Right cardiac atrium (tissue), 5 donors: ENCODE measurements at regions not wholly inside any gene's neighbourhood (a gene's known extent, or its start where the extent isn't known, plus 50 kb on each side); places are given as distances from the start of the nearest gene placed in this dataset.
"Not testable (repeated sequence)": the region's sequence is repeated elsewhere in the genome, so short reads cannot be mapped to it uniquely, and the experiment has no call there.

Experiments used
- ATAC-seq, 2 donors: fragments of 200-7000 bp; cut with Tn5 transposase; one replicate each; pipeline versions ENCODE4 v1.8.0 to v1.9.1; 2020; ENCODE audit warnings: moderate library complexity in 2 of 2, mild to moderate bottlenecking in 1 of 2
- DNase-seq, 3 donors: peaks; one replicate each; pipeline ENCODE4 v3.0.0-alpha.2; 2020
- H3K27ac ChIP-seq: one replicate; pipeline ENCODE4 v1.5.1; 2013; ENCODE audit warnings: mild to moderate bottlenecking, low read length, control low read depth, moderate library complexity
- H3K27me3 ChIP-seq: one replicate; pipeline ENCODE4 v1.6.1; 2013; ENCODE audit not compliant: control insufficient read depth, insufficient read depth
- H3K4me1 ChIP-seq: one replicate; pipeline ENCODE4 v1.6.1; 2013; ENCODE audit warnings: low read length; ENCODE audit not compliant: control insufficient read depth, insufficient read depth
- H3K4me3 ChIP-seq: one replicate; pipeline ENCODE4 v1.5.1; 2013; ENCODE audit warnings: low read length, control low read depth
- H3K9me3 ChIP-seq: one replicate; pipeline ENCODE4 v1.6.1; 2013; ENCODE audit warnings: low read length; ENCODE audit not compliant: control insufficient read depth
- WGBS: extraction: QIAGEN DNeasy Blood & Tissue Kit; methylation state at CpG from one replicate; pipeline ENCODE4 v1.1.7; 2013; 5-methylcytosine and 5-hydroxymethylcytosine counted together
- intact Hi-C, 4 donors: fragments of 100-400 bp; cut with DNase I; formaldehyde crosslinking; loops; one replicate each; pipeline versions ENCODE4 v1.11.0 to v1.14.0; 2022 to 2023
- donor health status: healthy with polysubstance abuse.
- donor health status: DM: no; HTN: yes; CAD: no.
- donor health status: DM: no; HTN: no; CAD: no.
- donor health status: DM: no; HTN: yes; CAD: no; lungs with severe emphysema.
- donor health status: DM: yes; HTN: yes; CAD: no.

DNA sequence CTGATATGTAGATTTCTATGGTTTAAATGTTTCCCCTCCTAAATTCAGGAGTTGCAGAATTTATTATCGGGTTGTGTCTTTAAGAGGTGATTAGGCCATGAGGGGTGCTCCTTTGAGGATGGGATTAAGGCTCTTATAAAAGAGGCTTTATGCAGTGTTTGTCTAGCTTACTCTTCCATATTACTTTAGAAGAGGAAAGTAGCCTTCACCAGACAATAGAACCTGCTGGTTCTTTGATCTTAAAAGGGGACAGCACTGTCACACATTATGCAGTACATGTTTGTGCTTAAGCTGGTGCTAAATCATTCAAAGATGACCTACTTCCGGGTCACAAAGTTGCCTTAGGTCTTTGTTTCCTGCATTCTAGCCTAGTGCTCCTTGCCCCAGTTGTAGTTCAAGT, 81.0 kb downstream of the CPXCR1 start:
- H3K4me1 ChIP-seq: no peaks in the 10 kb centered on the region
- 60% methylated on average over 2 of the region's 2 CpGs for WGBS
- intact Hi-C loops: no loop called here
- no peak overlapping the region for H3K27ac ChIP-seq
- H3K27me3 ChIP-seq: no peaks in the 10 kb centered on the region
- no peak for ATAC-seq
- H3K4me3 ChIP-seq: no peak overlapping the region
- no peaks in the 10 kb centered on the region for H3K9me3 ChIP-seq
- no peak for DNase-seq

DNA sequence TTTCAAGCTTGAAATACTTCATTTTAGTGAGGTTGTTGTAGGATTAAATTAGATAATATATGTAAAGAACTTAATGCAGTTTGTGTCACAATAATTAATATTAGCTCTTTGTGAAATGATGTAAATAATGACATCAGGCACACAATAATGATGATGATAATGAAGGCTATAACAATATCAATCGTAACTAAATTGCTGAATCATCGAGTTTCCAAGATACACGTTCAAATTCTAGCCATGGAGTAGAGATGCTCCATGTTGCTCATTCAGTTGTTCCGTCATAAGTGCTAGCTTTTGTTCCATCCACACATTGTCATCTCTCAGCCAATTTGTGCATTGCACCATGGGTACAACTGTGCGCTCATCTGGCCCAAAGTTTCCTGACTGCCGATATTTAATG, 83.1 kb downstream of the CPXCR1 start:
- no peaks in the 10 kb centered on the region for H3K27me3 ChIP-seq
- H3K4me3 ChIP-seq: no peak overlapping the region
- intact Hi-C loops: no loop called here
- H3K27ac ChIP-seq: no peak overlapping the region
- no peak for ATAC-seq
- 87% methylated on average over 6 of the region's 6 CpGs for WGBS
- H3K4me1 ChIP-seq: no peaks in the 10 kb centered on the region
- no peaks in the 10 kb centered on the region for H3K9me3 ChIP-seq
- DNase-seq: no peak

- H3K27me3 ChIP-seq, intact Hi-C loops, H3K27ac ChIP-seq, H3K4me3 ChIP-seq, H3K4me1 ChIP-seq, DNase-seq, H3K9me3 ChIP-seq, ATAC-seq: not testable (repeated sequence)
- WGBS: 79% methylated on average over 6 of the region's 6 CpGs
These were observed 90.7 kb downstream of the CPXCR1 start for GRCh38 chrX:88837721-88838120.

DNA sequence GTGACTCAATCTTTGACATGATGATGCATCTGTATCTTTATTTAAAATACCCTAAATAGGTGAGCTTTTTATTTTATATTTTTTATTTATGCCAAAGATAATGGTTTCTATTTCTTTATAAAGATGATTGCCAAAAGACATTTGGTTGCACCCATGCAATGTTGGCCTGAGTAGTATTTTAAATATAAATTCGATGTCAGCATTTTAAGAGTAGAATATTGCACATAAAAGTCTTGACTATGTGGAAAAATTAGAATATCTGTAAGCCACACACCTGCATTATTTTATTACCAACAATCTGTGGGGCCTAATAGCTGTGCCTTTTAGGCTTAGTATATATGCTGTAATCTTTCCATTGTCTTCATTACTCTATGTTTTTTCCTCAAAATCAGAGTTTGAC, 91.4 kb downstream of the CPXCR1 start:
- peaks cover 1% of the 10 kb centered on the region for H3K9me3 ChIP-seq

DNA sequence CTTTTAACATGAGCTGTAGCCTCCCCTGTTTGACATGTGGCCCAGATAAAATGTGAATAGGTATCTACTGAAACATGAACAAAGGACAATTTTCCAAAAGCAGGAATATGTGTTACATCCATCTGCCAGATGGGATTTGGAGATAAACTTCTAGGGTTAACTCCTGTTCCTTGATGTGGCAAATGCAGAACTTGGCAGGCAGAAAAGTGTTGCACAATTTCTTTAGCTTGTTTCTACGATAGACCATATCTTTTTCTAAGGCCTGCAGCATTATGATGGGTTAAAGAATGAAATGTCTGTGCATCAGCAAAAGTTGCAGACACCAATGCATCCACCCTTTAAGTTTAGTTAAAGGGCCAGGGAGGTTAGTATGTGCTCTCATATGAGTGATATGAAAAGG, 96.8 kb downstream of the CPXCR1 start:
- H3K9me3 ChIP-seq, H3K4me1 ChIP-seq, H3K4me3 ChIP-seq, DNase-seq, intact Hi-C loops, ATAC-seq, H3K27me3 ChIP-seq, H3K27ac ChIP-seq: not testable (repeated sequence)
- 33% methylated on average over 1 of the region's 1 CpG for WGBS

More for the DNA sequence above, 91.4 kb downstream of the CPXCR1 start:
- H3K4me1 ChIP-seq: no peaks in the 10 kb centered on the region
- intact Hi-C loops: no loop called here
- no peak overlapping the region for H3K4me3 ChIP-seq
- H3K27ac ChIP-seq: no peak overlapping the region
- no peak for ATAC-seq
- H3K27me3 ChIP-seq: no peaks in the 10 kb centered on the region
- DNase-seq: no peak
- 71% methylated on average over 1 of the region's 1 CpG for WGBS

DNA sequence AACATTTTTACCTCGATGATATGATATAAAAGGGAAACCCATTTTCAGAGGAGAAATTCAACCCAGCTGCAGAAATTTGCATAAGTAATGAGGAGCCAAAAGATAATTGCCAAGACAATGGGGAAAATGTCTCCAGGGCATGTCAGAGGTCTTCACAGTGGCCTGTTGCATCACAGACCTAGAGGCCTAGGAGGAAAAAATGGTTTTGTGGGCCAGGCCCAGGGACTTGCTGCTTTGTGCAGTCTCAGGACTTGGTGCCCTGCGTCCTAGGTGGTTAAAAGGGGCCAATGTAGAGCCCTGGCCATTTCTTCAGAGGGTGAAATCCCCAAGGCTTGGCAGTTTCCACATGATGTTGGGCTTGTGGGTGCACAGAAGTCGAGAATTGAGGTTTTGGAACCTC, 106.9 kb downstream of the CPXCR1 start:
- ATAC-seq: no peak

GRCh38 chrX:88863726-88864125, 116.7 kb downstream of the CPXCR1 start:
- intact Hi-C loops: no loop called here
- no peaks in the 10 kb centered on the region for H3K4me1 ChIP-seq
- no peak overlapping the region for H3K27ac ChIP-seq
- DNase-seq: peak in 2 of 3 donors; percentile 8 to 59
- WGBS: 93% methylated on average over 29 of the region's 29 CpGs
- no peak for ATAC-seq
- H3K4me3 ChIP-seq: no peak overlapping the region
- no peaks in the 10 kb centered on the region for H3K27me3 ChIP-seq
- H3K9me3 ChIP-seq: no peaks in the 10 kb centered on the region

More for the DNA sequence above, 106.9 kb downstream of the CPXCR1 start:
- Histone ChIP-seq H3K27me3 (no peaks in the 10 kb centered on the region), H3K27ac (no peak overlapping the region), H3K4me1 (no peaks in the 10 kb centered on the region), H3K9me3 (no peaks in the 10 kb centered on the region), H3K4me3 (no peak overlapping the region)
- no peak for DNase-seq
- intact Hi-C loops: no loop called here
- WGBS: 40% methylated on average over 3 of the region's 3 CpGs

DNA sequence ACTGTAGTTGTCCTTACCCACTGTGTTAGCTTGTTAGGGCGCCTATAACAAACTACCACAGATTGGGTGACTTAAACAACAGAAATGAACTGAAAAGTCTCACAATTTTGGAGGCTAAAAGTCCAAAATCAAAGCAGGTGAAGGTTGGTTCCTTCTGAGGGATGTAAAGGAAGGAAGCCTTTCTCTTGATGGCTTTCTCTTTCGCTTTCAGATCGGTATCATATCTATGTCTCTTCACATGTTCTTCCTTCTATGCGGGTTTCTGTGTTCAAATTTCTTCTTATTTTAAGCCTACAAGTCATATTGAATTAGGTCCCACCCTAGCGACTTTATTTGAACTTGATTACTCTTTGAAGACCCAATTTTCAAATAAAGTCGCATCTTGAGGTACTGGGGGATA, 118.6 kb downstream of the CPXCR1 start:
- H3K4me3 ChIP-seq: no peak overlapping the region
- ATAC-seq: no peak
- 79% methylated on average over 6 of the region's 6 CpGs for WGBS
- intact Hi-C loops: no loop called here
- H3K9me3 ChIP-seq: no peaks in the 10 kb centered on the region
- no peak overlapping the region for H3K27ac ChIP-seq
- H3K4me1 ChIP-seq: no peaks in the 10 kb centered on the region
- H3K27me3 ChIP-seq: no peaks in the 10 kb centered on the region
- no peak for DNase-seq

DNA sequence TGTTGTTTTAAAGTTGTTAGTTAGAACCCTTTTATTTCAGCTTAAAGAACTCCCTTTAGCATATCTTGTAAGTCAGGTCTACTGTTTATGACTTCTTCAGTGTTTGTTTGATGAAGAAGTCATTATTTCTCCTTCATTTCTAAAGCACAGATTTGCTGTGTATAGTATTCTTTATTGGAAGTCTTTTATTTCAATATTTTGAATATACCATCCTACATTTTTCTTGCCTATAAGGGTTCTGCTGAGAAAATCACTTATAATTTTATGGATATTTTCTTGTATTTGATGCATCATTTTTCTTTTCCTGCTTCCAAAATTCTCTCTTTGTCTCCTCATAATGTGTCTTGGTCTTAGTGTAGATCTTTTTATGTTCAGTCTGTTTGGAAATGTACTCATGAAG, 134.5 kb downstream of the CPXCR1 start:
- H3K4me1 ChIP-seq: no peaks in the 10 kb centered on the region
- H3K9me3 ChIP-seq: no peaks in the 10 kb centered on the region
- no peaks in the 10 kb centered on the region for H3K27me3 ChIP-seq
- ATAC-seq: no peak
- H3K27ac ChIP-seq: no peak overlapping the region
- no peak overlapping the region for H3K4me3 ChIP-seq
- DNase-seq: no peak
- intact Hi-C loops: no loop called here

- Histone ChIP-seq H3K9me3 (no peaks in the 10 kb centered on the region), H3K4me1 (no peaks in the 10 kb centered on the region), H3K27me3 (no peaks in the 10 kb centered on the region), H3K27ac (no peak overlapping the region), H3K4me3 (no peak overlapping the region)
- WGBS: 28% methylated on average over 3 of the region's 3 CpGs
- intact Hi-C loops: no loop called here
- DNase-seq: no peak
- no peak for ATAC-seq
These were observed 136.2 kb downstream of the CPXCR1 start for GRCh38 chrX:88883200-88883599.

GRCh38 chrX:88886908-88887307, 139.9 kb downstream of the CPXCR1 start:
- DNase-seq: no peak
- Histone ChIP-seq H3K27ac (no peak overlapping the region), H3K27me3 (no peaks in the 10 kb centered on the region), H3K4me3 (no peak overlapping the region), H3K9me3 (no peaks in the 10 kb centered on the region), H3K4me1 (no peaks in the 10 kb centered on the region)
- intact Hi-C loops: no loop called here
- no peak for ATAC-seq
- 61% methylated on average over 1 of the region's 1 CpG for WGBS

DNA sequence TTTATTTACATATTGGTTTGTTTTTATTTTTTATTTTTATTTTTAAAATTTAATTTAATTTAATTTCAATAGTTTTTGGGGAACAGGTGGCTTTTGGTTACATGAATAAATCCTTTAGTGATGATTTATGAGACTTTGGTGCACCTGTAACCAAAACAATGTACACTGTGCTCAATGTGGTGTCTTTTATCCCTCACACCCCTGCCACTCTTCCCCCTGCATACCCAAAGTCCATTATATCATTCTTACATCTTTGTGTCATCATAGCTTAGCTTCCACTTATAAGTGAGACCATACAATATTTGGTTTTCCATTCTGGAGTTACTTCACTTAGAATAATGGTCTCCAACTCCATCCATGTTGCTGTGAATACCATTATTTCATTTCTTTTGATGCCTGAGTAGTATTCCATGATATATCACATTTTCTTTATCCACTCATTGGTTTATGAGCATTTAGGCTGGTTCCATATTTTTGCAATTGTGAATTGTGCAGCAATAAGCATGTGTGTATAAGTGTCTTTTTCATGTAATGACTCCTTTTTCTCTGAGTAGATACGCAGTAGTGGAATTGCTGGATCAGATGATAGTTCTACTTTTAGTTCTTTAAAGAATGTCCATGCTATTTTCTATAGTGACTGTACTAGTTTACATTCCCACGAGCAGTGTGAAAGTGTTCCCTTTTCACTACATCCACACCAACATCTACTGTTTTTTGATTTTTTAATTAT, 157.1 kb downstream of the CPXCR1 start:
- Histone ChIP-seq H3K4me3 (no peak overlapping the region), H3K27ac (no peak overlapping the region), H3K4me1 (no peaks in the 10 kb centered on the region), H3K27me3 (no peaks in the 10 kb centered on the region), H3K9me3 (no peaks in the 10 kb centered on the region)
- no peak for DNase-seq
- whole genome bisulfite sequencing: 89% methylated on average over 2 of the region's 2 CpGs
- intact Hi-C loops: no loop called here
- no peak for ATAC-seq
